NCI-H2196 (cell line): ENCODE measurements at regions not wholly inside any gene's neighbourhood (a gene's known extent, or its start where the extent isn't known, plus 50 kb on each side); places are given as distances from the start of the nearest gene placed in this dataset.

Experiments
- DNase-seq: peaks from one replicate; lab custom pipeline; 2025; ENCODE audit not compliant: unreplicated experiment; lab: John Stamatoyannopoulos, UW

DNA sequence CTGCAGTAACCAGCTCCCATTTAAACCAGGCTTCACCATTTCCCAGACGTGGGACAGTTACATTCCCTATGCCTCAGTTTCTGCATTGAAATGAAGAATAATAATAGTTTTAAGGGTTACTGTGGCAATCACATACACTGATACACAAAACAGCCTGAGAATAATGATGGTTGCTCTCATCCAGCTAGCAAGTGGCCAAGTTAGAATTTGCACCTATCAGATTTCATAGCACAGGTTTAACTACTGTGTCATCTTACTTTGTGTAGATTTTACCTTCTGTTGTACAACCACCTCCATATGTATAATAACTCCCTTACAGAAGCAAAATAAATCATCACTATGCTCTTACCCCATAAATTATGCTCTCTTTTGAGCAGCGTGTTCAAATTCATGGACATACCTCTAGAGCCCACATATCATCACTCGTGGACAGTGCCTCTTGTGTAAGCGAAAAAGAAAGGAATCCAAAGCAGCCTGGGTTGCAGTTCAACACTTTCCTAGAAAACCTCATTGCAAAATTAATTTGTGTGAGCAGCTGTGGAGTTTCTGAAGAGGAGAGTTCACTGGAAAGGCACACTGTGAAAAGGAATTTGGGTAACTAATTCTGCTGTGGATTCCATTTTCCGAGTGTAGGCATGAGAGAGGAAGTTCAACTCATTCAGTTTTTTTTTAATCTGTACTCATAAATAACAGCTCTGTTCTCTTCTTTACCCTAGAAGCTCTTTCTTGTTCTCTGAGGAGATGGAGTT, 492.5 kb downstream of the ARL4A start:
- DNase-seq = no peak

DNA sequence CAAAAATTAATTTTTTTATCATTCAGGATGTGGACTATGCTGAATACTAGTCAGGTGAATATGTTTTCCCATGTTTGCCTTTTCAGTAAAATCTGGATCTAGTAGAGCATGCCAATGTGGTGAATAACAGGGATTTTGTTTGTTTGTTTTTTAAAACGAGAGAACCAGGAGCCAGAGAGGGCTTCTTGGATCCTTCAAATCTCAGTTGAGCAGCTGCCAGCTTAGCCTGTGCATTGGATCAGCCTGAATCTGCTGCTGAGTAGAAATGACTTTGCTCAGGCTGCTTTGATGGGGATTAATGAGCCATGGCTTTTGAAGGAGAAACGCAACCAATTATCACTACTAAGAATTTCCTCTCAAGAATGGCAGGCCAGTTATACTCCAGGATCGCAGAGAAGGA, 493.8 kb downstream of the ARL4A start:
- no peak for DNase-seq

DNA sequence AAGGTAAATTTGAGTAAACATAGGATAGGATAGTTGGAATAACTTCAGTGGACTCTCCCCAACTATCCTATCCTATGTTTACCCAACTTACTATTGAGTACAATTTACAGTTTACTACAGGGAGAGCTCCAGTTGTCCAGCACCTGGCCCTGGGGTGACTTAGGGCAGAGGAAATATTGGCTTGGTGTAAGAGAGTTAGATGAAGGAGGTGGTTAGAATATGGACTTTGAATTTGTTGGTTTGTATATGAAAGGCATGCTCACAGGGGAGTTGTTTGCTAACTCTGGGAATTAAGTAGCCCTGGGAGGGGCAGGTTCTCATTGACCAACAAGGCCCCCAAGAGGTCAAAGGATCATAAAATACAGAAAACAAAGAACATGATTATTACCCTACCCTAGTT, 497.7 kb downstream of the ARL4A start:
- DNase-seq = no peak

DNA sequence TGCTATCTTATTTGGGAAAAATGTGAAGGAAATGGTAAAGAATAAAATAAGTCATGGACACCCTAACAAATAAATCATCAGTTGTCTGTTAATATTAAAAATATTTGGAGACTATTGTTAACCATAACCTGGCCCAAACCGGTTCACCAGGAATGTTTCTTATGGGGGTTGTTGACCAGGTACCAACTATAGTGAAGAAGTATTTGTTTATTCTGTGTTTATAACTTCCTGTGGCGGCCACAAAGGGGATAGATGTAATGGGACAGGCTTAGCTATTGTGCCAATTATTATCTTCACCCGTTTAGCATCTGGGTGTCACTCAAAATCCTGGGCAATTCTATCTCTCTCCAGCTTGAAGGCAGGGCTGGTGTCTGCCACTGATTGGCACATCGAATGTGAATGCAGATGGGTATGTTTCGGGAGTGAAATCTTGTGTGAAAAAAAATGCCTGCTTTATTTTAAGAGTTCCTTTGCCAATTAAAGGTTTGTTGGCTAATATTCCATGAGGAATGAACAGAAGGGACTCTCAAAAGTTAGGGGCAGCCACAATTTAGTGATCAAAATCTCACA, 500.9 kb downstream of the ARL4A start:
- DNase-seq = no peak

DNA sequence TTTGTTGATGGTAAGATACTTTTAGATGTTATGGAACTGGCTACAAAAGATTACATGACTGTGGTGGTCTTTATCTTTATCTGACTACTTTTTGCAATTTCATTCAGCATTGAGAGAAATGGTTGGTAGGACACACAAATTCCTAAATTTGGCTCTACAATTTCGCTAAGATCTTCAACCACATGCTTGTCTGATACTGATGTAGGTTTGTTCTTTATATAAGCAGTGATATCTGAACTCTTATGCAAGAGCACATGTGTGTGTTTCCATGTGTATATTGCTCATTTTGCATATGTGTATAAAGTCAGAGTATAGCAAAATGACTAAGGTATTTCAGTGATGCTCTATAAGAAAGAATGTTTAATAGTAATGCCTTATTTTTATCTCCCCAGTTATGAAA, 501.5 kb downstream of the ARL4A start:
- DNase-seq = no peak

DNA sequence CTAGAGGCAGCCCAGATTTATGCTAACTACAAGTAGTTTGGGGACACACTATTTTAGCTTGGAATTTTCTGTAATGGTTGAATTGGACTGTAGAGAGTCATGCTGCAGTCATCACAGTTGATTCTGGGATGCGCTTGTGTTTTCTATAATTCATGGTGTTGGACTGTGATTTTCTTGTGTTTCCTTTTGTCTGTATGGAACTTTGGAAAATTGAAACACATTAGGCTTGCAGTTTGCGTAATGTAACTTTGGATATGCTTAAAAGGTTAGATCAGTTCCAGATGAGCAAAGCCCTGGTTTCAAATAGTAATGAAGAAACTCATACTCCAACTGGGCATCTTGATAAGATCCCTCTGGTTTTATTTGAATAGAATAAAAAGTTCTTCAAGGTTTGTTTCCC, 502.2 kb downstream of the ARL4A start:
- no peak for DNase-seq

DNA sequence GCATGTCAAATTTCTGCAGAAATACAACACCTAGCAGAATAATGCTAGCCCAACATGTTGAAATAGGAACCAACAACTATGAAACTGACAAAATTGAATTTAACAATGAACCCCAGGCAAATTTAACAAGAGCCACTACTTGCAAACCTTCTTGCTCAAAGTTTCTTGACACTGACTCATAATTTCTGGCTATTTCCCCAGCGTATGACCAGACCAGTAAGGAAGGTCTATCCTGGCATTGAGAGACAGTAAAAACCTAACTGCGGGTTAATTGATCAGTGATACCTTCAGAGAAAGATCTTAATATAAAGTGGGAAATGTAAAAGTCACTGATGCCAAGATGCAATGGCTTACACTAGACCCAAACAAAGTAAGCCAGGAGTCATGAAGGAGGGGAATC, 510.1 kb downstream of the ARL4A start:
- DNase-seq = no peak

DNA sequence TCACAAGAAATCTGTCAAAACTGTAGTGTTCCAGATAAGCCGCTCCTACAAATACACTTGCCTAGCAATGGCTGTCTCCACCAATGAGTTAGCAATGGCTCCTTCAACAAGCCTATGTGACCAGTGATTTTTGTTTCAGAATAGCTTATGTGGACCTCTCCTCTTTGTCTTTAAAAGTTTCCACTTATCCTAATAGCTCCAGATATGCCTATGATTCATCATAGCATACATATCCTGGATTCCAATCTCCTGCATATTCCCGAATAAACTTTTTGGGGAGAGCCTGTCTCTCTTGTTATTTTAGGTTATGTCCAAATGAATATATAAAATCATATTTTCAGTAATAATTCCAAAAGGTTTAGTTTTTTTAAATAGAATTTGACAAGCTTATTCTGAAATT, 510.6 kb downstream of the ARL4A start:
- no peak for DNase-seq

DNA sequence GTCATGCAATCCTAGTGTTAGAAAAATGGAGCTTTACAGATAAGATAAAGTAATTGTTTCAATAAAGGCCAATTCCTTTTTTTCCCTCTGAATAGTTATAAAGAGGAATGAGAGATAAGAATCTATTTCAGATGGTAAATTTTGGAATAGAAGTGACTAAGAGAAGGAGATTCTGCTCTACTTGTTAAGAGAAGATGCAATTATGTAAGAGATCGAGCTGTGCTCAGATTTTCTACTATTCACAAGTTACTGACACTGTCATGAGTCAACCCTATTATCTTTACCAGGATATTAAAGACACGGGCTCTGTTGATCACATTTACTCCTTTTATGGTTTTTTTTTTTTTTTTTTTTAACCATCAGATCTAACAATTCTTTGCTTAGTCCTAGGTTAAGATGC, 511.3 kb downstream of the ARL4A start:
- DNase-seq = no peak

DNA sequence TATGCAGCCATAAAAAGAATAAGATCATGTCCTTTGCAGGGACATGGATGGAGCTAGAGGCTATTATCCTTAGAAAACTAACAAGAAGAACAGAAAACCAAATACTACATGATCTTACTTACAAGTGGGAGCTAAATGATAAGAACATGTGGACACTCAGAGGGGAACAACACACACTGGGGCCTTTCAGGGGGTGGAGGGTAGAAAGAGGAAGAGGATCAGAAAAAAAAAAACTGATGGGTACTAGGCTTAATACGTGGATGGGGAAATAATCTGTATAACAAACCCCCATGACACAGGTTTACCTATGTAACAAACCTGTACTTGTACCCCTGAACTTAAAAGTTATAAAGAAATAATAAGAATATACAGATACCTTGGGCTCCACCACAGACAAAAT, 514.2 kb downstream of the ARL4A start:
- DNase-seq = no peak

DNA sequence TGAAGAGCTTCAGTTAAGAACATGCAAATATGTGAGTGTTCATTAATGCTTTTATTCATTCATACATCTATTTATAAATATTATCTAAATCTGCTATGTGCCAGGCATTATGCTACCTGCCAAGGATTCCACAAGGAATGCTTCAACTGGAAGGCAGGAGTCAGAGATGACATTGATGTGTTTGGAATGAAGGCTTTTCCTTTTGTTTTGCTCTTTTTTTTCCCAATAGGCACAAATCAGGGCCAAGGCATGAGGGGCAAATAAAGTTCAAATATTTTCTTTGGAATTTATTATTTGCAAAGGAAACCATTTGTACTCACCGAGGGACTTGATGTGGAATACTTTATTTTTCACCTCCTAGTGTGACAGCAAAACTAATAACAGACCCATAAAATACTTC, 530.3 kb downstream of the ARL4A start:
- no peak for DNase-seq

DNA sequence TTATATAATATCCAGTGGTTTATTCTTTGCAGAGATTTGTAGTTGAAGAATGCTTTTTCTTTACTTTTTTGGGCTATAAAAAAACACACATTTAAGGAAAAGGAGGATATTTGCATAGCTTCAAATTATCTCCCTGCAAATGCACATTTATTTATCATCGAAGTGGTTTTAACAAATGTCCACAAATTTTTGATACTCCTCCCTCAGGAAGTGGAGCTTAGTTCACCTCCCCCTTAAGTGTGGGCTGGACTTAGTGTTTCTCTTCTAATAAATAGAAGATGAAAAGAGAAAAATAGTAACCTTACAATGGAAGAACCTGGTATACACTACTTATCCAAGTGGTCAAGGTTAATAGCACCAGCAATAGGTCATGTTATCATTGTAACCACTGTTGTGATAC, 537.6 kb downstream of the ARL4A start:
- no peak for DNase-seq

DNA sequence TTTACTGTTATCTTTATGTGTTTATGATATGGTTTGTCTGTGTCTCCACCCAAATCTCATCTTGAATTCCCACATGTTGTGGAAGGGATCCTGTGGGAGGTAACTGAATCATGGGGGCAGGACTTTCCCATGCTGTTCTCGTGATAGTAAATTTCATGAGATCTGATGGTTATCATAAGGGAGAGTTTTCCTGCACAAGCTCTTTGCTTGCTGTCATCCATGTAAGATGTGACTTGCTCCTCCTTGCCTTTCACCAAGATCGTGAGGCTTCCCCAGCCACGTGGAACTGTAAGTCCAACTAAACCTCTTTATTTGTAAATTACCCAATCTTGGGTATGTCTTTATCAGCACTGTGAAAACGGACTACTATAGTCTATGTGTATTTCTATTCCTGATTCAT, 539.0 kb downstream of the ARL4A start:
- DNase-seq = no peak

DNA sequence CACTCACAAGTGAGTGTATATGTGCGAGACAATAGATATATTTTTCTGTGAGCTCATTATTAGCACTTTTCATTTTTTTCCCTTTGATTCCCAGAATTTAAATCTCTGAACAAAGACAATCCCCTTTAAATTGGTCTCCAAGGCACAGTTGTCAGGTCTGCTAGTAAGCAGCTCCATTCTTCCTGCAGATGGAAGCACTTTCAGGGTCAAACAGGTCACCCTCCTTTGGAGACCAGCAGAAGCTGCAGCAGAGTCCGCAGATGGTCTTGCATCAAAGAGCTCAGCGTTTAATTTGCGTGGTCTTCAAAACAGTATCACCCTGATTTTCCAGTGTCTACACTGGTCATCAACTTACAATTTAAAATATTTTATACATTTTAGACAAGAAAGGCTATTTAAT, 543.8 kb downstream of the ARL4A start:
- DNase-seq = no peak

DNA sequence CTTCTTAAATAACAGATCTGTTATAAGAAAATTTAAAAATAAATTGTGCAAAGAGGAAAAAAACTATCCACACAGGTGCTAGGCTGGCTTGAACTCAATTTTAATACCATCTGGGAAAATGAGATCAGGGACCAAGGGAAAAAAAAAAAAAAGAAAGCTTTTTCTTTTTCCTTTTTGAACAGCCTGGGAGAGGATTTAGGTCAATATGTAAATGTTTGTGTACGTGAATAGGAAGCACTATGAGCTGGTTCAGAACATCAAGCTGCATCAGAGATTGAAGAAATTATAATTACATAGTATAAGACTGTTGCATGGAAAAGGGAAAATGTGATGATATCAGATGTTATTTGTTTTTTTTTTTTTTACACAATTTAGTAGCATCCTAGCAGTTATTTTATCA, 548.0 kb downstream of the ARL4A start:
- no peak for DNase-seq

DNA sequence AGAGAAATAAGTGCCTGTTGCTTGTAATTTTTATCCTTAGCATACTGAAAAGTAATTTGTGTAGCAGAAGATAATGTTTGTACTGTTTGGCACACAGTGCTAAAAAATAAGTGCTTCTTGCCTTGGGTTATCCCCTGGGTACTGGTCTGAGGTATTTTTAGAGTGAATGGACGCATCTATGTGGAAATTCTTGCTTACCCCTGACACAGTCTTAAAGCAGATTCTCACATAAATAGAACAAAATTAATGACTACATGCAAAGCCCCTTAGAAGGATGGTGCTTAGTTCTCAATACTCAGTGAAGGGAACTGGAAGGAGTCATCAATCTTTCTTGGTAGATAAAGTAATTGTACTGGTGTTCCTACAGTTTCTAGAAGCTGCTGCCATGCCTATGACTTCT, 548.6 kb downstream of the ARL4A start:
- DNase-seq = no peak

DNA sequence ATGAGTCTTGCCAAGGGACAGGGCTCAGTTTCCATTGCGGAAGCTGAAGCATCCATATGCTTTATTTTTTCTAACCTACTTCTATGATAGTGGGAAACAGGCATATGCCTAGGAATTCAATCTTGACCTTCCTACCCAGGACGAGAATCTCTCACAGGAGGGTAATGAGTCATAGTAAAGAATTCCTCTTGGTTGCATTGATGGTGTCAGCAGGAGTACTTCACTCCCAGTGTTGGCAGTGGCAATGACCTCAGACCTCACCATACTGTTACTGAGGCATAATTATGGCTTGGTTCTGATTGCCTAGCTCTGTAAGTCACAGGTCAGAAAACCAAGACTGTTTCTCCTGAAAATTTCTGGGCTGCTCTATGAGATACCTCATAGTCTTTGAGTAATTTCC, 552.9 kb downstream of the ARL4A start:
- DNase-seq = no peak

DNA sequence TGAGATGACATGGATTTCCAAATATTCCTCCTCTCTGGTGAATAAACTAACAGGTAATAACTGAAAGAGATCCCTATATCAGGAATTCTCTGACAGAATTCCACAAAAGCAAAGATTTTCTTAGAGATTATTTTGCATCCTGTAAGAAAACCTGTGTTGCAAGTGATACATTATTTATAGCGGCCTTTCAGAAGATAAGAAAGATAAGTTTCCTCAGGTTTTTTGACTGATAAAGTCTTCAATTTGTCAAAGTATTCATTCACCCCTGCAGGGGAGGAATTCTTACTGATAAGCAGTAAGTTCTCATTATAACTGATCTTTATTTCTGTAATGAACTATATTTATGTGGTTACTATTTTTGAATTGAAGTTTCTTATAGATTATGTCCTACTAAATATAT, 554.0 kb downstream of the ARL4A start:
- no peak for DNase-seq

DNA sequence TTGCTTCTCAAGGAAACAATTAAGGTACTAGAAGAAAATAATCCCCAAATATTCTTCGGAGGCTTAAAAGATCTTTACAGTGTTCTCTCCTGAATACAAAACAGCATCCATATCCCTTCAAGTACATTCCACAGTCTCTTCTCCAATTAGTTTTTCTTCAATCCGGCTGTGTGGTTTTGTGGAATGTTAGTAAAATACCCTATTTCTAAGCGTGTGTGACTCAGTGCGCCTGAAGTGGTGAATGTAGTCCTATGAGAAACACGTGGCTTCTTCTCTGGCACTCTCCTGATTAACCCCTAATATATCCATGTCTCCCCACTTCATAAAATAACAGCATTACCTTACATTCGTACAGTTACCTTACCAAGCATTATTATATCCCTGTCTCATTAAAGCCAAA, 570.2 kb downstream of the ARL4A start:
- no peak for DNase-seq

DNA sequence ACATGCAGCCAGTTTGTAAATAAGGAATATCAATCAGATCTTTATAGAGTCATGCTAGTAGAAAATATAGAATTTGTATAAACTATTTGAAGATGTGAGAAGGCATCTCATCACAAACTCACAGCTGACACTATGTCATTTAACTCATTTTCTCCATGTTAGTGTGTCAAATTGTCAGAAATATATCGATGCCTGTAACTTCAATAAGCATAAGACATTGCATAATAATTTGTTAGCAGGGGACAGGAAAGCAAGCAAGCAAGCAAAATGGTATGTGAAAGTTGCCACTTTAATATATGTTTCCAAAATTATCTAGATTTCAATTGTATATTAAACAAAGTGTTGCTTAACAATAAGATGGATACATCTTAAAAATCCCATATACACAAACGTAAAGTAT, 571.0 kb downstream of the ARL4A start:
- DNase-seq = no peak

DNA sequence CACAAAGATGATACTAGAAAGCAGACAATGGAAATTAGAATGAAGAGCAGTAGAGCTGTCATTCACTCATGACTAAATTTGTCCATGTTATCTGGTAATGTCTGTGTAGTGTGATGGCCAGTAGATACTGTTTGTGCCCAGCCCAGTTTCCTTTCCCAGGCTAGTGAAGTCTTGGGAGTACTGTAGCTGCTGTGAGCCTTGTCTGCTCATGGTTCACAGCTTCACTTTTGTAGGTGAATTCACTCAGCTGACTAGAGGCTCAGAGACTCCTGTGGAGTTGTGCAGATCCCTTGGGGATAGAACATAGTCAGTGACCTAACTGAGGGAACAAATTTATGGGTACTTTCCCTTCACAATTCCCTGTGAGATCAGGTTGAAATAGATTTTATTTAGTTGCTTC, 572.5 kb downstream of the ARL4A start:
- no peak for DNase-seq

DNA sequence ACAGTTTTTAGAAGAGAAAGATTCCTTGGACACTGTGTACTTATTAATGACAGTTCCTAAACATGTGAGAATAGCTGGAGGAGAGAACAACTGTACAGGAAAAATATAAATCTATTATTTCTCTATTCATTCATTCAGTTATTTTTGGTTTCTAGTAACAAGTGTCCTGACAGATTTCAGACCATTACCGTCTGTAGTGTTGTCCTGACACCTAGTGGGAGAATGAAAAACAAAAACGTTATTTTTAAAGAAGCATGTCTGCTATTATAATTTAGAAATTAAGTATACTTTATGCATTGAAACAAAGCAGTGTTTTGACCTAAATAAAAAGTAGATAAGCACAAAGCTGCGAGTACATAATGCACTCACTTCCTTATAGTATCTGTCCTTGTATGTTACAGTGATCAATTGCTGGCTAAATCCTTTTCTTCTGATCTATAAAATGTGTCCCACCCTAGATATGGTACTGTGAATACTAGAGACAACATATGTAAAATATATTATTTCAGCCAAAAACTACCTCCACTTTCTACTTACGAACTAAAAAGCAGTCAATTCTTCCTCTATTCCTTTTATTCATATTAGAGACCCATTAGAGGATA, 575.6 kb downstream of the ARL4A start:
- peak; percentile 40 for DNase-seq

DNA sequence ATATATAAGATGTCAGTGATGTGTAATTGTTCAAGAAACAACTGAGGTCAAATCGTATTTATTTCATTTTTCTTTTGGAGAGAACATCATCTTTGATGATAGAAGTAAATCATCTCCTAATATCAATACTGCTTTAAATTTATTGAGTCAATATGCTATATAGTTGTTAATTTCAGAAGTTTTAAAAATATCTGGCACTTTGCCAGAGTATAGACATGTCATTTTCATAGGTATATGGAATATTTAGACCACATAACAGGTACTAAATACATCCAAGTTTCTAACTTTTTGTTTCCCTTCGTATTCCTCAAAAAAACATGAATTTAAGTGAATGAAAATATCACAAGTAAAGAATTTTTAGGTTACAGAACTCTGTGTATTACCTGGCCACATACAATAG, 577.8 kb downstream of the ARL4A start:
- DNase-seq = no peak
